A549 (cell line): ENCODE measurements at regions not wholly inside any gene's neighbourhood (a gene's known extent, or its start where the extent isn't known, plus 50 kb on each side); places are given as distances from the start of the nearest gene placed in this dataset.
"Not testable (repeated sequence)": the region's sequence is repeated elsewhere in the genome, so short reads cannot be mapped to it uniquely, and the experiment has no call there.

ENCODE experiments used
- BHLHE40 ChIP-seq: IDR thresholded peaks from 2 replicates; pipeline ENCODE4 v1.6.1; 2012; ENCODE audit warnings: low read depth, low read length, inconsistent platforms
- CEBPB ChIP-seq, 2 experiments: fragments of >200 bp in 1 of 2; sonication (Bioruptor Twin) in 1 of 2; formaldehyde crosslinking in 1 of 2; IDR thresholded peaks; 2 replicates each; pipeline ENCODE4 v1.6.1; 2012 to 2016
- CTCF ChIP-seq: fragments of >200 bp; sonication (Bioruptor Twin); formaldehyde crosslinking; IDR thresholded peaks from 3 replicates; pipeline ENCODE4 v1.5.1; 2016
- EHMT2 ChIP-seq: fragments of 200-600 bp; sonication (generic); IDR thresholded peaks from 2 replicates; pipeline ENCODE4 v1.6.1; 2016; ENCODE audit warnings: antibody characterized with exemption, low read depth, mild to moderate bottlenecking, moderate library complexity
- EP300 ChIP-seq, 2 experiments: fragments of >200 bp; sonication (Bioruptor Twin); formaldehyde crosslinking; IDR thresholded peaks; 2 replicates in 1 of 2; 3 replicates in 1 of 2; pipeline ENCODE4 v1.6.1; 2016 to 2017
- FOXS1 ChIP-seq: fragments of 250-450 bp; sonication (Bioruptor Pico); IDR thresholded peaks from 2 replicates; pipeline ENCODE4 v1.5.0; 2020; ENCODE audit warnings: mild to moderate bottlenecking, moderate library complexity
- MAZ ChIP-seq: fragments of 150-350 bp; IDR thresholded peaks from 2 replicates; pipeline ENCODE4 v1.6.1; 2014; ENCODE audit warnings: antibody characterized with exemption, low read depth, low read length, borderline replicate concordance
- NR3C1 ChIP-seq: fragments of >200 bp; sonication (Bioruptor Twin); formaldehyde crosslinking; IDR thresholded peaks from 3 replicates; pipeline ENCODE4 v1.6.1; 2017
- POLR2A ChIP-seq: IDR thresholded peaks from 2 replicates; pipeline ENCODE4 v1.6.1; 2012; ENCODE audit warnings: mild to moderate bottlenecking, low read length
- RAD21 ChIP-seq, 2 experiments: fragments of >200 bp in 1 of 2; sonication (Bioruptor Twin) in 1 of 2; formaldehyde crosslinking in 1 of 2; IDR thresholded peaks in 1 of 2; conservative IDR thresholded peaks in 1 of 2; 2 replicates in 1 of 2; 3 replicates in 1 of 2; pipeline ENCODE4 v1.6.1; 2012 to 2018; ENCODE audit warnings: inconsistent platforms in 1 of 2
- RNF2 ChIP-seq: fragments of 200-600 bp; sonication (generic); IDR thresholded peaks from 2 replicates; pipeline ENCODE4 v1.6.1; 2016; ENCODE audit warnings: low read depth, mild to moderate bottlenecking, antibody characterized with exemption, moderate library complexity, borderline replicate concordance
- USF2 ChIP-seq: fragments of 450-650 bp; IDR thresholded peaks from 2 replicates; pipeline ENCODE4 v1.6.1; 2014; ENCODE audit warnings: antibody characterized with exemption
- ZFP36 ChIP-seq: fragments of 450-650 bp; IDR thresholded peaks from 2 replicates; pipeline ENCODE4 v1.6.1; 2014; ENCODE audit warnings: borderline replicate concordance; ENCODE audit not compliant: partially characterized antibody

- TF ChIP-seq CTCF; RNF2; USF2; MAZ; ZFP36; RAD21 (conservative IDR thresholded peaks at IDR 0.05 in 1 of 2, IDR thresholded peaks at IDR 0.05 in 1 of 2); POLR2A; EP300 (IDR thresholded peaks at IDR 0.05); NR3C1; CEBPB (IDR thresholded peaks at IDR 0.05); EHMT2; FOXS1 (CRISPR knock-in tag); BHLHE40: not testable (repeated sequence)
Measured at GRCh38 chr1:243054681-243055080, 200.4 kb downstream of the CEP170 start.
